ENCODE measurements at regions not wholly inside any gene's neighbourhood (a gene's known extent, or its start where the extent isn't known, plus 50 kb on each side); places are given as distances from the start of the nearest gene placed in this dataset.
A peak's percentile ranks its signal among the peaks of the same experiment; 100 is the strongest.
"Not testable (repeated sequence)": the region's sequence is repeated elsewhere in the genome, so short reads cannot be mapped to it uniquely, and the experiment has no call there.

GRCh38 chr1:60918867-60919266 lies 163.5 kb upstream of the NFIA start:
- H3K27ac Mint-ChIP-seq = no peak overlapping the region
- no peaks in the 10 kb centered on the region for H3K36me3 Mint-ChIP-seq
- DNase-seq = no peak
- no peaks in the 10 kb centered on the region for H3K9me3 Mint-ChIP-seq
- no peak overlapping the region for H3K4me3 Mint-ChIP-seq
- no peaks in the 10 kb centered on the region for H3K4me1 Mint-ChIP-seq
- H3K27me3 Mint-ChIP-seq = peaks cover under 1% of the 10 kb centered on the region

- H3K4me3 Mint-ChIP-seq = no peak overlapping the region
- no peak for DNase-seq
- H3K27ac Mint-ChIP-seq = no peak overlapping the region
- H3K4me1 Mint-ChIP-seq = no peaks in the 10 kb centered on the region
- no peaks in the 10 kb centered on the region for H3K36me3 Mint-ChIP-seq
- no peaks in the 10 kb centered on the region for H3K9me3 Mint-ChIP-seq
- peaks cover 4% of the 10 kb centered on the region for H3K27me3 Mint-ChIP-seq
Observed at GRCh38 chr1:60916906-60917305, 165.5 kb upstream of the NFIA start.

GRCh38 chr1:60916199-60916598 lies 166.2 kb upstream of the NFIA start:
- no peaks in the 10 kb centered on the region for H3K9me3 Mint-ChIP-seq
- no peak overlapping the region for H3K4me3 Mint-ChIP-seq
- no peaks in the 10 kb centered on the region for H3K4me1 Mint-ChIP-seq
- H3K27me3 Mint-ChIP-seq = peaks cover 4% of the 10 kb centered on the region
- H3K36me3 Mint-ChIP-seq = no peaks in the 10 kb centered on the region
- DNase-seq = no peak
- no peak overlapping the region for H3K27ac Mint-ChIP-seq

GRCh38 chr1:60915441-60915840 lies 166.9 kb upstream of the NFIA start:
- no peaks in the 10 kb centered on the region for H3K9me3 Mint-ChIP-seq
- H3K36me3 Mint-ChIP-seq = no peaks in the 10 kb centered on the region
- DNase-seq = no peak
- H3K27ac Mint-ChIP-seq = no peak overlapping the region
- no peaks in the 10 kb centered on the region for H3K4me1 Mint-ChIP-seq
- H3K4me3 Mint-ChIP-seq = no peak overlapping the region
- H3K27me3 Mint-ChIP-seq = peaks cover 4% of the 10 kb centered on the region

- Mint-ChIP-seq H3K4me1 (no peaks in the 10 kb centered on the region), H3K9me3 (no peaks in the 10 kb centered on the region), H3K27me3 (peaks cover 4% of the 10 kb centered on the region), H3K36me3 (no peaks in the 10 kb centered on the region), H3K27ac (no peak overlapping the region), H3K4me3 (no peak overlapping the region)
- no peak for DNase-seq
Observed at GRCh38 chr1:60914982-60915381, 167.4 kb upstream of the NFIA start.

GRCh38 chr1:60913708-60914107 lies 168.7 kb upstream of the NFIA start:
- H3K27me3 Mint-ChIP-seq, H3K36me3 Mint-ChIP-seq, H3K4me3 Mint-ChIP-seq, H3K27ac Mint-ChIP-seq, H3K4me1 Mint-ChIP-seq, H3K9me3 Mint-ChIP-seq, DNase-seq: not testable (repeated sequence)

- Mint-ChIP-seq H3K27me3 (peaks cover 4% of the 10 kb centered on the region), H3K27ac (no peak overlapping the region), H3K9me3 (no peaks in the 10 kb centered on the region), H3K4me1 (no peaks in the 10 kb centered on the region), H3K36me3 (no peaks in the 10 kb centered on the region), H3K4me3 (no peak overlapping the region)
- DNase-seq = no peak
Observed at GRCh38 chr1:60913039-60913438, 169.3 kb upstream of the NFIA start.

- Mint-ChIP-seq H3K27me3 (peaks cover 4% of the 10 kb centered on the region), H3K4me3 (no peak overlapping the region), H3K27ac (no peak overlapping the region), H3K9me3 (no peaks in the 10 kb centered on the region), H3K36me3 (no peaks in the 10 kb centered on the region), H3K4me1 (no peaks in the 10 kb centered on the region)
- no peak for DNase-seq
Observed at GRCh38 chr1:60911966-60912697, 170.2 kb upstream of the NFIA start.

GRCh38 chr1:60908159-60908558 lies 174.2 kb upstream of the NFIA start:
- no peak overlapping the region for H3K27ac Mint-ChIP-seq
- H3K27me3 Mint-ChIP-seq = no peaks in the 10 kb centered on the region
- no peak overlapping the region for H3K4me3 Mint-ChIP-seq
- H3K4me1 Mint-ChIP-seq = no peaks in the 10 kb centered on the region
- no peak for DNase-seq
- H3K36me3 Mint-ChIP-seq = no peaks in the 10 kb centered on the region
- no peaks in the 10 kb centered on the region for H3K9me3 Mint-ChIP-seq

- Mint-ChIP-seq H3K4me3 (no peak overlapping the region), H3K4me1 (no peaks in the 10 kb centered on the region), H3K27ac (no peak overlapping the region), H3K36me3 (no peaks in the 10 kb centered on the region), H3K27me3 (no peaks in the 10 kb centered on the region), H3K9me3 (no peaks in the 10 kb centered on the region)
- no peak for DNase-seq
Observed at GRCh38 chr1:60906526-60906925, 175.8 kb upstream of the NFIA start.

GRCh38 chr1:60906039-60906438 lies 176.3 kb upstream of the NFIA start:
- Mint-ChIP-seq H3K27ac (no peak overlapping the region), H3K27me3 (no peaks in the 10 kb centered on the region)

GRCh38 chr1:60904099-60904851 lies 178.1 kb upstream of the NFIA start:
- Mint-ChIP-seq H3K9me3 (no peaks in the 10 kb centered on the region), H3K27me3 (no peaks in the 10 kb centered on the region)

More at GRCh38 chr1:60906039-60906438, 176.3 kb upstream of the NFIA start:
- no peak overlapping the region for H3K4me3 Mint-ChIP-seq
- H3K36me3 Mint-ChIP-seq = no peaks in the 10 kb centered on the region
- DNase-seq = no peak
- H3K9me3 Mint-ChIP-seq = no peaks in the 10 kb centered on the region
- H3K4me1 Mint-ChIP-seq = no peaks in the 10 kb centered on the region

GRCh38 chr1:60903591-60903990 lies 178.8 kb upstream of the NFIA start:
- no peaks in the 10 kb centered on the region for H3K27me3 Mint-ChIP-seq
- H3K4me1 Mint-ChIP-seq = no peaks in the 10 kb centered on the region
- no peaks in the 10 kb centered on the region for H3K36me3 Mint-ChIP-seq
- no peak overlapping the region for H3K4me3 Mint-ChIP-seq
- H3K9me3 Mint-ChIP-seq = no peaks in the 10 kb centered on the region
- H3K27ac Mint-ChIP-seq = no peak overlapping the region
- no peak for DNase-seq

More at GRCh38 chr1:60904099-60904851, 178.1 kb upstream of the NFIA start:
- Mint-ChIP-seq H3K4me1 (no peaks in the 10 kb centered on the region), H3K36me3 (no peaks in the 10 kb centered on the region), H3K27ac (no peak overlapping the region), H3K4me3 (no peak overlapping the region)
- DNase-seq = no peak

GRCh38 chr1:60899464-60899863 lies 182.9 kb upstream of the NFIA start:
- peaks cover 2% of the 10 kb centered on the region for H3K4me1 Mint-ChIP-seq
- H3K27me3 Mint-ChIP-seq = peaks cover 3% of the 10 kb centered on the region
- H3K27ac Mint-ChIP-seq = no peak overlapping the region
- no peak overlapping the region for H3K4me3 Mint-ChIP-seq
- H3K9me3 Mint-ChIP-seq = no peaks in the 10 kb centered on the region
- DNase-seq = no peak
- no peaks in the 10 kb centered on the region for H3K36me3 Mint-ChIP-seq

GRCh38 chr1:60898987-60899386 lies 183.4 kb upstream of the NFIA start:
- Mint-ChIP-seq H3K9me3 (no peaks in the 10 kb centered on the region), H3K27me3 (peaks cover 3% of the 10 kb centered on the region), H3K36me3 (no peaks in the 10 kb centered on the region), H3K4me1 (peaks cover 2% of the 10 kb centered on the region), H3K4me3 (no peak overlapping the region), H3K27ac (no peak overlapping the region)
- peak; percentile 12 for DNase-seq

- H3K27ac Mint-ChIP-seq = no peak overlapping the region
- no peaks in the 10 kb centered on the region for H3K36me3 Mint-ChIP-seq
- H3K4me1 Mint-ChIP-seq = peaks cover 2% of the 10 kb centered on the region
- no peak overlapping the region for H3K4me3 Mint-ChIP-seq
- peaks cover 3% of the 10 kb centered on the region for H3K27me3 Mint-ChIP-seq
- DNase-seq = no peak
- H3K9me3 Mint-ChIP-seq = no peaks in the 10 kb centered on the region
Observed at GRCh38 chr1:60898413-60898812, 183.9 kb upstream of the NFIA start.
